ENCODE measurements at regions not wholly inside any gene's neighbourhood (a gene's known extent, or its start where the extent isn't known, plus 50 kb on each side); places are given as distances from the start of the nearest gene placed in this dataset.

DNA sequence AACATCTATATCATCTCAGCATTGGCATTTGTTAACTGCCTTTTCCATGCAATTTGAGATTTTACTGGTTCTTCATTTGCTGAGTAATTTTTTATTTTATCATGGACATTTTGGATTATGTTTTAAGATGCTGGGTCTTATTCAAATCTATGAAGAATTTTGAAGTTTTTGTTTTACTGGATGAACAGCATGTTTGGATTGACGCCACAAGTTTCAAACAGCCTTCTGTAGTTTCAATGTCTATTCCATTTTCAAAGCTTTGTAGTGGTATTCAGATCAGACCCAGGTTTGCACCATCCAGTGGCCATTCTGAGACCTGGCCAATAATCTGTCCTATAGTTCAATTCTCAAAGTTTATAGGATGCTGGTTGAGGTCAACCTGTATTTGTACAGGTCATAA, 148.4 kb upstream of the STMND1 start:
- H3K9ac ChIP-seq (ENCODE audit: low read depth in 1 of 2, low read length in 2 of 2) = no peak overlapping the region
- no peak overlapping the region for H3K4me3 ChIP-seq (ENCODE audit: low read depth in 1 of 2, low read length in 2 of 2)
- no peaks in the 10 kb centered on the region for H3K4me1 ChIP-seq (ENCODE audit: control insufficient read depth in 1 of 2, insufficient read depth in 2 of 2, low read length in 2 of 2)
- no peaks in the 10 kb centered on the region for H3K36me3 ChIP-seq (ENCODE audit: control insufficient read depth in 1 of 2, insufficient read depth in 2 of 2, low read length in 2 of 2)
- no peak overlapping the region for H3K27ac ChIP-seq (ENCODE audit: low read depth, low read length)
- no peaks in the 10 kb centered on the region for H3K9me3 ChIP-seq (ENCODE audit: control insufficient read depth in 1 of 2, low read length in 2 of 2)
- H3K27me3 ChIP-seq (ENCODE audit: control insufficient read depth in 1 of 2, insufficient read depth in 2 of 2, low read length in 2 of 2) = no peaks in the 10 kb centered on the region

DNA sequence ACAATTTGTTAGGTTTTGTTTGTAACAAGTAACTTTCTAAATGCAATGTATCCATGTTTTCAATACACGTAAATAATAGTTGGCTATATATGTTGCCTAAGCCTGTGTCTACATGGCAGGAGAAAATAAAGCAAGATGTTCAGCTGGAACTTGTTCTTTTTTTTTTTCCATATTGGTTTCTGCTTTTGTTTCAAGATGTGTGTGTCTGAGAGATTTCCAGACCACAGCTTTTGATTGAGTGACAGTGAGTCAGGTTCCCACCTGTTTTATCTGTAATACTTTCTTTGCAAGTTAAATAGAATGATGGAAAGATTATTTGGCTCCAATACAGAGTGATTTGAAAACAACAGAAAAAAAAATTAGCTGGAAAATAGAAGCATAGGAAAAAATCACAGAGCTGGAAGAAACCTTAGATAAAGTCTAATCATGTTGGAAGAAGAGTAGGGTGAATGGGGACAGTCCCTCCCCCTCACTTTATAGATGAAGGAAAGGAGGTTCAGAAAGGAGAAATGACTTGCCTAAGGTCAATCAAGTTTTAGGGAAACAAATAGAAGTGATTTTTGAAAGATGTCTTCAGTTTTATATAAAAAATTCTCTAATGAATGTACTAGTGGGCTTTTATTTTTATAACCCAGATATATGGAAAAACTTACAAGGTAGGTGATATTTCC, 150.9 kb upstream of the STMND1 start:
- no peaks in the 10 kb centered on the region for H3K27me3 ChIP-seq (ENCODE audit: control insufficient read depth in 1 of 2, insufficient read depth in 2 of 2, low read length in 2 of 2)
- H3K4me3 ChIP-seq (ENCODE audit: low read depth in 1 of 2, low read length in 2 of 2) = no peak overlapping the region
- H3K27ac ChIP-seq (ENCODE audit: low read depth, low read length) = no peak overlapping the region
- H3K9me3 ChIP-seq (ENCODE audit: control insufficient read depth in 1 of 2, low read length in 2 of 2) = no peaks in the 10 kb centered on the region
- H3K4me1 ChIP-seq (ENCODE audit: control insufficient read depth in 1 of 2, insufficient read depth in 2 of 2, low read length in 2 of 2) = peaks cover 0 to 8% of the 10 kb centered on the region in 2 donors
- no peaks in the 10 kb centered on the region for H3K36me3 ChIP-seq (ENCODE audit: control insufficient read depth in 1 of 2, insufficient read depth in 2 of 2, low read length in 2 of 2)
- H3K9ac ChIP-seq (ENCODE audit: low read depth in 1 of 2, low read length in 2 of 2) = no peak overlapping the region

DNA sequence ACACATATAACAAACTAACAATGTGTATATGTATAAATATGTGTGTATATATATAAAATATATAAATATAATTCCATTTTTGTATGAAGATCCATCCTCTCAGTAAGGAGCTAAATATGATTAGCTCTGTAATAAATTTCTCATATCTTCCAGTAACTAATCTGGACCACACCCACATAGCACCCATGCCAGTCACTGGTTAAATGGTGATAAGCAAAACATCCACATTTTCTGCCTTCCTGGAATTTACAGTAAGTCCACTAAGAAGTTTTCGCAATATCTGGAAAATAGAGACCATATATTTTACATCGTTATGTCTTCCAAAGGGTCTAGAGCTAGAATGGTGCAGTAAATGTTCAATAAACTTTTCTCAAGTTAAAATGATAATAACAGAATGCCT, 151.5 kb upstream of the STMND1 start:
- no peaks in the 10 kb centered on the region for H3K36me3 ChIP-seq (ENCODE audit: control insufficient read depth in 1 of 2, insufficient read depth in 2 of 2, low read length in 2 of 2)
- no peaks in the 10 kb centered on the region for H3K9me3 ChIP-seq (ENCODE audit: control insufficient read depth in 1 of 2, low read length in 2 of 2)
- H3K27me3 ChIP-seq (ENCODE audit: control insufficient read depth in 1 of 2, insufficient read depth in 2 of 2, low read length in 2 of 2) = no peaks in the 10 kb centered on the region
- H3K9ac ChIP-seq (ENCODE audit: low read depth in 1 of 2, low read length in 2 of 2) = no peak overlapping the region
- H3K27ac ChIP-seq (ENCODE audit: low read depth, low read length) = no peak overlapping the region
- H3K4me3 ChIP-seq (ENCODE audit: low read depth in 1 of 2, low read length in 2 of 2) = no peak overlapping the region
- peaks cover 0 to 8% of the 10 kb centered on the region in 2 donors for H3K4me1 ChIP-seq (ENCODE audit: control insufficient read depth in 1 of 2, insufficient read depth in 2 of 2, low read length in 2 of 2)

DNA sequence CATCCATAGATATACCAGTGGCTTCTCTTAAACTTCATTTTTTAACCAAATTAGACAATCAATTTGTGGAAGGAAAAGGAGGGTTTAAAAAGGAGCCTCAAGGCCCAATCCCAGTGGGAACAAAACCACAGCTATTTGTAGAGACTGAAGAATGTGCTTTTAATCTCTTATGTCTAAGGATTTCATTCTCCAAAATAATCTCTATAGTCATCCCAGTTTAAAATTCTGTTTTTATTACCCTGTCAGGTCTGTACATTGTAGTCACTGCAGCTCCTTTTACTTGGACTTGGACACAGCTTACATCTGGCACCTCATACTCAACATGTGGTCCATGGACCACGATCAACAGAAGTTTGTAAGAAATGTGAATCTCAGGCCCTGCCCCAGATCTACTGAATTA, 152.1 kb upstream of the STMND1 start:
- H3K36me3 ChIP-seq (ENCODE audit: control insufficient read depth in 1 of 2, insufficient read depth in 2 of 2, low read length in 2 of 2) = no peaks in the 10 kb centered on the region
- H3K4me1 ChIP-seq (ENCODE audit: control insufficient read depth in 1 of 2, insufficient read depth in 2 of 2, low read length in 2 of 2) = peaks cover 0 to 8% of the 10 kb centered on the region in 2 donors
- no peak overlapping the region for H3K27ac ChIP-seq (ENCODE audit: low read depth, low read length)
- H3K27me3 ChIP-seq (ENCODE audit: control insufficient read depth in 1 of 2, insufficient read depth in 2 of 2, low read length in 2 of 2) = no peaks in the 10 kb centered on the region
- H3K9ac ChIP-seq (ENCODE audit: low read depth in 1 of 2, low read length in 2 of 2) = no peak overlapping the region
- no peaks in the 10 kb centered on the region for H3K9me3 ChIP-seq (ENCODE audit: control insufficient read depth in 1 of 2, low read length in 2 of 2)
- H3K4me3 ChIP-seq (ENCODE audit: low read depth in 1 of 2, low read length in 2 of 2) = no peak overlapping the region

DNA sequence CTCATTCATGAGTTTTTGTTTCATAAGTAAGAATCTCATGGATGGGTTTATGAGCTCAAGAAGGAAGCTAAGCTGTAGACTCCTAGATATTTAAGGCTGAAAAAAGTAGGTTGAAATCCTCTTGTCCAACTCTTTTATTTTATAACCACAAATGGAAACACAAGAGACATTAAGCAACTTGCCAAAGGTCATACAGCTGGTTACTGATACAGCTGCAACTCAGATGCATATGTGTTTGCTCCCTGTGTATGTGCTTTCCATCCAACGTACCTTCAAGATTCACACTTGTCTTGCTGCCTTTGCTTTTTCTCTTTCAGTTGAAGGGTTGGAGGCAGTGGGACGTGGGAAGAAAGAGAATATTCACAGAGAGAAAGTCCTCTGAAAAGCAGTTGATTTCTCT, 153.5 kb upstream of the STMND1 start:
- Histone ChIP-seq H3K9ac (ENCODE audit: low read depth in 1 of 2, low read length in 2 of 2) (no peak overlapping the region), H3K9me3 (ENCODE audit: control insufficient read depth in 1 of 2, low read length in 2 of 2) (no peaks in the 10 kb centered on the region), H3K4me1 (ENCODE audit: control insufficient read depth in 1 of 2, insufficient read depth in 2 of 2, low read length in 2 of 2) (peaks cover 0 to 8% of the 10 kb centered on the region in 2 donors), H3K27me3 (ENCODE audit: control insufficient read depth in 1 of 2, insufficient read depth in 2 of 2, low read length in 2 of 2) (no peaks in the 10 kb centered on the region), H3K27ac (ENCODE audit: low read depth, low read length) (no peak overlapping the region), H3K4me3 (ENCODE audit: low read depth in 1 of 2, low read length in 2 of 2) (no peak overlapping the region), H3K36me3 (ENCODE audit: control insufficient read depth in 1 of 2, insufficient read depth in 2 of 2, low read length in 2 of 2) (no peaks in the 10 kb centered on the region)

DNA sequence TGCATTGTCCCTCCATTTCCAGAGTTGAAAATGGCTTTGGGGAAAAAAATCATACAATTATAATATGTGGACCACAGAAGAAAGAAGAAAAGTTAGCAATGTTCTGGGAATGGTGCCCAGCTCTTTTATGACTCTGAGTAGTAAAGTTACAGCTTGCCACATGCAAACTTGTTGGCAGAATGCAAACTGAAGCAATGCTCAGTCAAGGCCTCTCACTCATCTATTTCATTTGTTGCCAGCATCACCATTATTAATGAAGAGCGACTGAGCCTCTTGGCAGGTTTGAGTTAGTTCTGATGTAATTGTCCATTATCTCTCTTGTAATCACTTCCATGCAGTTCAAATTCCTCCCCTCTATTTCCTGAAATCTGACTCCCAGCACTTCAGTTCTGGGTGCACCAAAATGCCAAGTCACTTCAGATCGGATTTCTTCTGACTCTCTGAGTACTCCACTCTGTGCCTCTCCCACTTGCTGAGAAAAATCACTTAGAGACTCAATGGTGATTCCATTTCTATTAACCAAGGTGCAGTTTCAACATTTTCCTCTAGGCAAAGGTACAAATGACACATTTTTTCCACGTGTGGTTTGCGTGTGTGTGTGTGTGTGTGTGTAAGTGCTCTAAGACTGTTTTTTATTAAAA, 154.4 kb upstream of the STMND1 start:
- H3K4me3 ChIP-seq (ENCODE audit: low read depth in 1 of 2, low read length in 2 of 2) = no peak overlapping the region
- H3K27me3 ChIP-seq (ENCODE audit: control insufficient read depth in 1 of 2, insufficient read depth in 2 of 2, low read length in 2 of 2) = no peaks in the 10 kb centered on the region
- peaks cover 0 to 8% of the 10 kb centered on the region in 2 donors for H3K4me1 ChIP-seq (ENCODE audit: control insufficient read depth in 1 of 2, insufficient read depth in 2 of 2, low read length in 2 of 2)
- H3K9ac ChIP-seq (ENCODE audit: low read depth in 1 of 2, low read length in 2 of 2) = no peak overlapping the region
- no peak overlapping the region for H3K27ac ChIP-seq (ENCODE audit: low read depth, low read length)
- no peaks in the 10 kb centered on the region for H3K36me3 ChIP-seq (ENCODE audit: control insufficient read depth in 1 of 2, insufficient read depth in 2 of 2, low read length in 2 of 2)
- no peaks in the 10 kb centered on the region for H3K9me3 ChIP-seq (ENCODE audit: control insufficient read depth in 1 of 2, low read length in 2 of 2)

DNA sequence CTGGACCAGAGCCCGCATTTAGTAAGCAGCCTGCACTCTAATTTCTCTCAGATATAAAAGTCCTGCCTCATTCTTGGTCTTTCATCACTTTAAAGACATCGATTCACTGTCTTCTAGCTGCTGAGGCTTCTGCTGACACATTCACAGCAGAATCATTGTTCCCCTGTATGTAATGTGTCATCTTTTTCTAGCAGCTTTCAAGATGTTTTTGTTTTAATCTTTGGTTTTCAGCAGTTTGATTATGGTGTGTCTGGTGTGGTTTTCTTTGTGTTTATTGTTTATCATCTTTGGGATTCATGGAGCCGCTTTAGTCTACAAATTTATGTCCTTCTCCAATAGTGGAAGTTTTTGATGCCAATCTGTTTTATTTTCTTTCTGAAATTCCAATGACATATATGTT, 157.3 kb upstream of the STMND1 start:
- H3K27ac ChIP-seq (ENCODE audit: low read depth, low read length) = no peak overlapping the region
- no peak overlapping the region for H3K9ac ChIP-seq (ENCODE audit: low read depth in 1 of 2, low read length in 2 of 2)
- H3K4me1 ChIP-seq (ENCODE audit: control insufficient read depth in 1 of 2, insufficient read depth in 2 of 2, low read length in 2 of 2) = peaks cover 0 to 8% of the 10 kb centered on the region in 2 donors
- no peak overlapping the region for H3K4me3 ChIP-seq (ENCODE audit: low read depth in 1 of 2, low read length in 2 of 2)
- peaks cover 0 to 5% of the 10 kb centered on the region in 2 donors for H3K27me3 ChIP-seq (ENCODE audit: control insufficient read depth in 1 of 2, insufficient read depth in 2 of 2, low read length in 2 of 2)
- no peaks in the 10 kb centered on the region for H3K9me3 ChIP-seq (ENCODE audit: control insufficient read depth in 1 of 2, low read length in 2 of 2)
- no peaks in the 10 kb centered on the region for H3K36me3 ChIP-seq (ENCODE audit: control insufficient read depth in 1 of 2, insufficient read depth in 2 of 2, low read length in 2 of 2)

DNA sequence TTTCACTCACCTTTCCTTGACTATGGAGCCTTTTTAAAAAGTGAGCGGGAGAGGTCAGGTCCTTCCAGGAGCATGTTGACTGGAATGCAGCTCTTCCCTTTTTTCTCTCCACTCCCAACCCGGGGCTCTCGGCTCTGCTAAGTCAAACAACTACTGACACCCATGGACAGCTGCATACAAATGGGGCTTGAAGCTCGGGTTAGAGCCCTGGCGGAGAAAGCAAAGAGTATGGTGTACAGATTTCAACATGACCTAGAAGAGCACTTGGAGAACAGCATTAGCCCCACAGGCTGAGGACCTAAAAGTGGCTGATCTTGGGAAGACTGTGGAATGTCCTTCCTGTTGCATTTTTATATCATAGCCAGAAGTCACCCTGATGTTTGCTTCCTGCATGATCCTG, 162.0 kb upstream of the STMND1 start:
- no peaks in the 10 kb centered on the region for H3K9me3 ChIP-seq (ENCODE audit: control insufficient read depth in 1 of 2, low read length in 2 of 2)
- no peaks in the 10 kb centered on the region for H3K4me1 ChIP-seq (ENCODE audit: control insufficient read depth in 1 of 2, insufficient read depth in 2 of 2, low read length in 2 of 2)
- peaks cover 0 to 5% of the 10 kb centered on the region in 2 donors for H3K27me3 ChIP-seq (ENCODE audit: control insufficient read depth in 1 of 2, insufficient read depth in 2 of 2, low read length in 2 of 2)
- no peak overlapping the region for H3K9ac ChIP-seq (ENCODE audit: low read depth in 1 of 2, low read length in 2 of 2)
- no peak overlapping the region for H3K4me3 ChIP-seq (ENCODE audit: low read depth in 1 of 2, low read length in 2 of 2)
- H3K27ac ChIP-seq (ENCODE audit: low read depth, low read length) = no peak overlapping the region
- no peaks in the 10 kb centered on the region for H3K36me3 ChIP-seq (ENCODE audit: control insufficient read depth in 1 of 2, insufficient read depth in 2 of 2, low read length in 2 of 2)

DNA sequence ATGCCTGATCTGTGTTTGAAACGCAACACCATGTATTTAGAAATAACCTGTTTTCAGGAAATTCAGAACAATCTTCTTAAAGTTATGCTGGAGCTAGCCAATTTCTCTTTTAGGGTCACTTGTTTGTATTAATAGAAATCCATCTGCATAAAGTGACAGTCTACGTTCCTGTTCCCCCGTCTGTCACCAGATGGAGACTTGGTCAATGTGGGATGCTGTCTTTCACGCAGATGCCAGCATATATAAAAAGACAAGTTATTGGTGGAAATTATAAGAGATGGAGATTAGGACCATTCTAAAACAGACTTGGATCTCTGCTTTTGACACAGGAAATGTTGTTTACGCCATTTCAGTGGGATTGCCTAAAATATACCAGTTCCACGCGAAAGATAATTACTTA, 162.5 kb upstream of the STMND1 start:
- Histone ChIP-seq H3K4me1 (ENCODE audit: control insufficient read depth in 1 of 2, insufficient read depth in 2 of 2, low read length in 2 of 2) (no peaks in the 10 kb centered on the region), H3K27ac (ENCODE audit: low read depth, low read length) (no peak overlapping the region), H3K36me3 (ENCODE audit: control insufficient read depth in 1 of 2, insufficient read depth in 2 of 2, low read length in 2 of 2) (no peaks in the 10 kb centered on the region), H3K27me3 (ENCODE audit: control insufficient read depth in 1 of 2, insufficient read depth in 2 of 2, low read length in 2 of 2) (peaks cover 0 to 5% of the 10 kb centered on the region in 2 donors), H3K9ac (ENCODE audit: low read depth in 1 of 2, low read length in 2 of 2) (no peak overlapping the region), H3K9me3 (ENCODE audit: control insufficient read depth in 1 of 2, low read length in 2 of 2) (no peaks in the 10 kb centered on the region), H3K4me3 (ENCODE audit: low read depth in 1 of 2, low read length in 2 of 2) (no peak overlapping the region)

DNA sequence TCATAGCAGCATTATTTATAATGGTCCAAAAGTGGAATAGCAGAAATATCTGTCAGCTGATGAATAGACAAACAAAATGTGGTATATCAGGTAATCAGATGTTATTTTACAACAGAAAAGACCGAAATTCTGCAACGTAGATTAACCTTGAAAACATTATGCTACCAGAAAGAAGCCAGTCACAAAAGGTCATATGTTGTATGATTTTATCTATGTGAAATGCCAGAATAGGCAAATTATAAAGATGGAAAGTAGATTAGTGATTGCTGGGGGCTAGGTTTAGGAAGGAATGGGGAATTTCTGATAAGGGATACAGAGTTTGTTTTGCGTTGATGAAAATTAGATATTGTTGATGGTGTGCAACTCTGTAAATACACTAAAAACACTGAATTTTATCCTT, 165.0 kb upstream of the STMND1 start:
- Histone ChIP-seq H3K36me3 (ENCODE audit: control insufficient read depth in 1 of 2, insufficient read depth in 2 of 2, low read length in 2 of 2) (no peaks in the 10 kb centered on the region), H3K4me1 (ENCODE audit: control insufficient read depth in 1 of 2, insufficient read depth in 2 of 2, low read length in 2 of 2) (no peaks in the 10 kb centered on the region), H3K9me3 (ENCODE audit: control insufficient read depth in 1 of 2, low read length in 2 of 2) (no peaks in the 10 kb centered on the region), H3K27ac (ENCODE audit: low read depth, low read length) (no peak overlapping the region), H3K27me3 (ENCODE audit: control insufficient read depth in 1 of 2, insufficient read depth in 2 of 2, low read length in 2 of 2) (peaks cover 0 to 5% of the 10 kb centered on the region in 2 donors), H3K4me3 (ENCODE audit: low read depth in 1 of 2, low read length in 2 of 2) (no peak overlapping the region), H3K9ac (ENCODE audit: low read depth in 1 of 2, low read length in 2 of 2) (no peak overlapping the region)
